Heart left ventricle (tissue), 13 donors: ENCODE measurements at regions not wholly inside any gene's neighbourhood (a gene's known extent, or its start where the extent isn't known, plus 50 kb on each side); places are given as distances from the start of the nearest gene placed in this dataset.

Experiments
- CTCF ChIP-seq, 12 donors: fragments of 200-600 bp; sonication (generic) in 4 of 12; IDR thresholded peaks; one replicate each; pipeline versions ENCODE4 v1.5.0 to v1.8.0; 2018 to 2022; ENCODE audit warnings: antibody characterized with exemption in 12 of 12, mild to moderate bottlenecking in 5 of 12
- POLR2A ChIP-seq, 2 donors: fragments of 450-650 bp; IDR thresholded peaks; one replicate each; pipeline ENCODE4 v1.6.1; 2017; ENCODE audit warnings: antibody characterized with exemption in 2 of 2, mild to moderate bottlenecking in 2 of 2, moderate library complexity in 2 of 2
- donor health status: ischemic (EF 13 %, LVEDD 7.1; RV severe dilation, severe dysfunction).
- donor health status: DM: no; HTN: yes; CAD: no.
- donor health status: DM: no; HTN: no; CAD: no.
- donor health status: ischemic (EF 25% LVEDD 6.9; RV normal size, moderate dysfunction).
- donor health status: ischemic (EF 25% LVEDD 5.7; RV mildly dilated, moderate dysfunction).
- donor health status: ischemic (EF 35%, LVEDD 5.7; RV mildly dilated, moderate dysfunction).
- donor health status: nonischemic (EF 11% LVEDD 7.7; RV severe dilation, severe dysfunction).
- donor health status: DM: yes; HTN: yes; CAD: no.
- donor health status: PGD.
- donor health status: ischemic (EF 29% LVEDD 5.4; RV normal size, mild dysfunction).
- donor health status: nonischemic (EF 23%, LVEDD 6.1; RV moderate dilation, normal function).

- no peak for TF ChIP-seq POLR2A (IDR thresholded peaks at IDR 0.05)
- TF ChIP-seq CTCF (IDR thresholded peaks at IDR 0.05) = no peak
These were observed 349.9 kb downstream of the ETNK1 start for GRCh38 chr12:22974865-22975264.
